ENCODE measurements at regions not wholly inside any gene's neighbourhood (a gene's known extent, or its start where the extent isn't known, plus 50 kb on each side); places are given as distances from the start of the nearest gene placed in this dataset.

- TF ChIP-seq ZNF580 (CRISPR knock-in tag; IDR thresholded peaks at IDR 0.05; ENCODE audit: borderline replicate concordance, low read depth) (peak; percentile 95), SP5 (CRISPR knock-in tag; IDR thresholded peaks at IDR 0.05; ENCODE audit: borderline replicate concordance, low read depth) (peak; percentile 100), DMTF1 (CRISPR knock-in tag; IDR thresholded peaks at IDR 0.05) (0 out of 2 replicates have a peak, but pooled peaks have one; percentile 22), MAF1 (CRISPR knock-in tag; IDR thresholded peaks at IDR 0.05; ENCODE audit: borderline replicate concordance) (peak; percentile 96), ZFX (CRISPR knock-in tag; IDR thresholded peaks at IDR 0.05; ENCODE audit: low read depth) (peak; percentile 85), NRL (CRISPR knock-in tag; IDR thresholded peaks at IDR 0.05; ENCODE audit: borderline replicate concordance) (peak; percentile 92), ARHGAP35 (CRISPR knock-in tag; IDR thresholded peaks at IDR 0.05; ENCODE audit: borderline replicate concordance) (peak; percentile 33; the same call in 1 of the 2 replicates), HIC2 (CRISPR knock-in tag; IDR thresholded peaks at IDR 0.05; ENCODE audit: low read depth) (peak; percentile 86), KLF6 (CRISPR knock-in tag; IDR thresholded peaks at IDR 0.05) (peak; percentile 93), TCF12 (IDR thresholded peaks at IDR 0.05) (no peak), TCF12 (CRISPR knock-in tag; IDR thresholded peaks at IDR 0.05) (peak; percentile 100), ZNF746 (CRISPR knock-in tag; IDR thresholded peaks at IDR 0.05) (peak; percentile 99), ZNF224 (CRISPR knock-in tag; IDR thresholded peaks at IDR 0.05) (peak; percentile 86; the same call in 1 of the 2 replicates), ZZZ3 (CRISPR knock-in tag; IDR thresholded peaks at IDR 0.05; ENCODE audit: borderline replicate concordance) (peak; percentile 71; the same call in 1 of the 2 replicates), ZNF816 (CRISPR knock-in tag; IDR thresholded peaks at IDR 0.05; ENCODE audit: borderline replicate concordance) (peak; percentile 92; the same call in 1 of the 2 replicates), ZNF788 (CRISPR knock-in tag; IDR thresholded peaks at IDR 0.05; ENCODE audit: borderline replicate concordance) (peak; percentile 95; the same call in 1 of the 2 replicates), KDM4B (CRISPR knock-in tag; IDR thresholded peaks at IDR 0.05) (peak; percentile 79), ZNF710 (CRISPR knock-in tag; IDR thresholded peaks at IDR 0.05; ENCODE audit: borderline replicate concordance) (peak; percentile 98), ELF4 (CRISPR knock-in tag; IDR thresholded peaks at IDR 0.05; ENCODE audit: borderline replicate concordance) (peak; percentile 87), ZNF317 (CRISPR knock-in tag; IDR thresholded peaks at IDR 0.05) (peak; percentile 91), CCDC6 (CRISPR knock-in tag; IDR thresholded peaks at IDR 0.05) (peak; percentile 81), LBX2 (CRISPR knock-in tag; IDR thresholded peaks at IDR 0.05; ENCODE audit: borderline replicate concordance) (0 out of 2 replicates have a peak, but pooled peaks have one; percentile 21)
These were observed 120.2 kb downstream of the INHBB start (continued) for GRCh38 chr2:120465989-120466703.
